ENCODE measurements at regions not wholly inside any gene's neighbourhood (a gene's known extent, or its start where the extent isn't known, plus 50 kb on each side); places are given as distances from the start of the nearest gene placed in this dataset.

DNA sequence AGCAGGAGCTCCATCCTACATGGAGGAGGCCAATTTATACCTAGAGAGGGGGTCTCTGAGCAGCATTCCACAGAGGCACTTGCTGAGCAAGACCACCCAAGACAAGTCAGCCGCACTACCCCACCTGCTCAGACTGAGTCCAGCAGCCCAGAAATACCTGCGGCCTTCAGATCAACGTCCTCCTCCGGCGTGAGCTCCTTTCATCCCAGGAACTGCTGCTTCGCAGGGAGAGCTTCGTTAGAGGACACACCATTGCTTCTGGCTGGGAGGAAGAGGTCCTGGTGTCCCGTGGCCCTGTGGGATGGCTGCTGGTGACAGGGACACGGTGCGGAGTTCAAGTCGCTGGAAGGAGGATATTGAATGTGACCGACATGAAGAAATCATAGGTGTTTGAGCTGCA lies 216.9 kb upstream of the PPP2R2D start:
- H2AK5ac ChIP-seq (ENCODE audit: insufficient read length, low read length) = no peak overlapping the region
- no peak overlapping the region for H2BK12ac ChIP-seq (ENCODE audit: insufficient read length, low read depth, low read length)
- H3K14ac ChIP-seq (ENCODE audit: insufficient read depth, low read length) = no peak overlapping the region; the same call in 1 of the 2 replicates
- no peak overlapping the region for H3K56ac ChIP-seq (ENCODE audit: insufficient read length, low read depth, low read length)
- H3T11ph ChIP-seq (ENCODE audit: low read length) = no peak overlapping the region
- H2BK120ac ChIP-seq (ENCODE audit: low read depth, low read length, poor library complexity, severe bottlenecking) = no peak overlapping the region
- no peaks in the 10 kb centered on the region for H3K9me3 ChIP-seq (ENCODE audit: control insufficient read depth, low read depth, low read length)
- no peaks in the 10 kb centered on the region for H3K27me3 ChIP-seq (ENCODE audit: insufficient read depth, low read length)
- no peak overlapping the region for H2BK15ac ChIP-seq (ENCODE audit: low read depth, low read length)
- H3K23ac ChIP-seq (ENCODE audit: insufficient read length, low read depth, low read length) = no peak overlapping the region
- no peaks in the 10 kb centered on the region for H3K79me2 ChIP-seq (ENCODE audit: insufficient read depth, low read length)
- no peak overlapping the region for H3K27ac Mint-ChIP-seq
- H3K27me3 Mint-ChIP-seq (ENCODE audit: low read depth) = peaks cover 9% of the 10 kb centered on the region
- H2BK5ac ChIP-seq (ENCODE audit: insufficient read length, low read length) = no peak overlapping the region
- peaks cover 4% of the 10 kb centered on the region; the same call in 1 of the 2 replicates for H3K4me1 ChIP-seq (ENCODE audit: insufficient read depth, low read length)
- WGBS (ENCODE audit: extremely low coverage, insufficient read length, low lambda C conversion rate) = no CpG with 5 or more reads among the region's 12 CpGs
- H4K8ac ChIP-seq (replicated peaks; ENCODE audit: insufficient read length, low read depth, low read length) = no peak overlapping the region
- no peaks in the 10 kb centered on the region for H3K23me2 ChIP-seq (ENCODE audit: insufficient read length, low read depth, low read length, poor library complexity, severe bottlenecking)
- H3K36me3 Mint-ChIP-seq (ENCODE audit: insufficient read depth in 1 of 3, low read depth in 3 of 3) = no peaks in the 10 kb centered on the region
- no peaks in the 10 kb centered on the region for H3K9me3 Mint-ChIP-seq
- H4K20me1 ChIP-seq (ENCODE audit: control insufficient read depth, insufficient read depth, insufficient read length) = no peaks in the 10 kb centered on the region
- H3K9ac ChIP-seq (ENCODE audit: extremely low read depth, insufficient read length, low read length) = no peak overlapping the region
- H3K18ac ChIP-seq (ENCODE audit: insufficient read length, low read depth, low read length) = no peak overlapping the region
- peaks cover 13 to 19% of the 10 kb centered on the region in 2 experiments for H3K4me1 Mint-ChIP-seq
- no peak overlapping the region for H4K91ac ChIP-seq (ENCODE audit: insufficient read length, low read depth, low read length)
- DNase-seq = no peak
- no peak overlapping the region for H3K4ac ChIP-seq (ENCODE audit: low read depth, low read length)
- H4K5ac ChIP-seq (ENCODE audit: insufficient read length, low read depth, low read length) = no peak overlapping the region
- H2BK20ac ChIP-seq (ENCODE audit: low read depth, low read length, poor library complexity, severe bottlenecking) = no peak overlapping the region
- H2AFZ ChIP-seq (ENCODE audit: low read length) = no peak overlapping the region
- H3K27ac ChIP-seq (ENCODE audit: insufficient read length, low read depth, low read length) = no peak overlapping the region
- H3K4me3 Mint-ChIP-seq = no peak overlapping the region
- no peaks in the 10 kb centered on the region for H3K79me1 ChIP-seq (ENCODE audit: insufficient read depth, low read depth, low read length, poor library complexity, severe bottlenecking)
- TF ChIP-seq, protein P1, sequence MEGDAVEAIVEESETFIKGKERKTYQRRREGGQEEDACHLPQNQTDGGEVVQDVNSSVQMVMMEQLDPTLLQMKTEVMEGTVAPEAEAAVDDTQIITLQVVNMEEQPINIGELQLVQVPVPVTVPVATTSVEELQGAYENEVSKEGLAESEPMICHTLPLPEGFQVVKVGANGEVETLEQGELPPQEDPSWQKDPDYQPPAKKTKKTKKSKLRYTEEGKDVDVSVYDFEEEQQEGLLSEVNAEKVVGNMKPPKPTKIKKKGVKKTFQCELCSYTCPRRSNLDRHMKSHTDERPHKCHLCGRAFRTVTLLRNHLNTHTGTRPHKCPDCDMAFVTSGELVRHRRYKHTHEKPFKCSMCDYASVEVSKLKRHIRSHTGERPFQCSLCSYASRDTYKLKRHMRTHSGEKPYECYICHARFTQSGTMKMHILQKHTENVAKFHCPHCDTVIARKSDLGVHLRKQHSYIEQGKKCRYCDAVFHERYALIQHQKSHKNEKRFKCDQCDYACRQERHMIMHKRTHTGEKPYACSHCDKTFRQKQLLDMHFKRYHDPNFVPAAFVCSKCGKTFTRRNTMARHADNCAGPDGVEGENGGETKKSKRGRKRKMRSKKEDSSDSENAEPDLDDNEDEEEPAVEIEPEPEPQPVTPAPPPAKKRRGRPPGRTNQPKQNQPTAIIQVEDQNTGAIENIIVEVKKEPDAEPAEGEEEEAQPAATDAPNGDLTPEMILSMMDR (conservative IDR thresholded peaks at IDR 0.05) = no peak
- H3K4me2 ChIP-seq (ENCODE audit: insufficient read depth, insufficient read length, low read length) = no peak overlapping the region
